NCI-H1092 treated with DMSO at 0.1 percent for 48 hours (cell line): ENCODE measurements at regions not wholly inside any gene's neighbourhood (a gene's known extent, or its start where the extent isn't known, plus 50 kb on each side); places are given as distances from the start of the nearest gene placed in this dataset.

Experiments used
- DNase-seq: peaks from one replicate; lab custom pipeline; 2025; lab: John Stamatoyannopoulos, UW

- DNase-seq = no peak
Observed at GRCh38 chr13:106621833-106622232, 53.9 kb upstream of the ARGLU1 start.

GRCh38 chr13:106619688-106620555 is 52.0 kb upstream of the ARGLU1 start:
- peak; percentile 77 for DNase-seq
